ENCODE measurements at regions not wholly inside any gene's neighbourhood (a gene's known extent, or its start where the extent isn't known, plus 50 kb on each side); places are given as distances from the start of the nearest gene placed in this dataset.

GRCh38 chr17:71071837-71072236 is 902.5 kb downstream of the KCNJ2 start:
- H3K4me3 ChIP-seq (ENCODE audit: low read length in 3 of 3), result no peak overlapping the region
- FAIRE-seq (no peak), DNase-seq (no peak)
- no peak overlapping the region for H3K9ac ChIP-seq (ENCODE audit: low read length in 3 of 3)
- H3K36me3 ChIP-seq (ENCODE audit: control insufficient read depth in 2 of 3, insufficient read depth in 3 of 3, low read length in 3 of 3), result no peaks in the 10 kb centered on the region
- intact Hi-C loops (cut with DNase I), result no loop called here
- H3K9me3 ChIP-seq (ENCODE audit: control insufficient read depth in 2 of 3, insufficient read depth in 1 of 3, low read length in 3 of 3), result no peaks in the 10 kb centered on the region
- H3K27ac ChIP-seq (ENCODE audit: low read depth in 2 of 2, low read length in 2 of 2), result no peak overlapping the region
- H3K27me3 ChIP-seq (ENCODE audit: control insufficient read depth, insufficient read depth, low read length), result no peaks in the 10 kb centered on the region
- no peak for TF ChIP-seq CTCF (IDR thresholded peaks at IDR 0.05; ENCODE audit: borderline replicate concordance, extremely low read depth, insufficient read depth)
- no peaks in the 10 kb centered on the region for H3K4me1 ChIP-seq (ENCODE audit: control insufficient read depth in 2 of 3, insufficient read depth in 2 of 3, low read depth in 1 of 3, low read length in 3 of 3)

DNA sequence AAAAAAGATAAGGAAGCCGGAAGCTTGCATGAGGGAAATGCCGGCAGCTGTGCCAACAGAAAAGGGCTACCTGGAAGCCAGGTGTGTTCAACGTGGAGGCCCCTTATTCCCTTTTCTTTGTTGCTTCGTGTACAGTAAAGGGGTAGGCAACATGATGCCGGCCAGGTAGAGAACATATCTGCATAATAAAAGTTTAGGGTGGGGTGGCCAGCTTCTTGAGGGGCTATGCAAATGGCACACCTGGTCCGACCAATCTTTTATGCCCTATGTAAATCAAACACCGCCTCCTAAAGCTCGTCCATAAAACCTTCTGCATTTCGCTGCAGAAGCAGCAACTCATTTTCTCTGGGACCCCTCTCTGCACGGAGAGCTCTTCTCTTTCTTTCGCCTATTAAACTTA is 911.6 kb downstream of the KCNJ2 start:
- H3K9me3 ChIP-seq (ENCODE audit: control insufficient read depth in 2 of 3, insufficient read depth in 1 of 3, low read length in 3 of 3), result no peaks in the 10 kb centered on the region
- no peak overlapping the region for H3K9ac ChIP-seq (ENCODE audit: low read length in 3 of 3)
- no peak overlapping the region for H3K4me3 ChIP-seq (ENCODE audit: low read length in 3 of 3)
- no peaks in the 10 kb centered on the region for H3K36me3 ChIP-seq (ENCODE audit: control insufficient read depth in 2 of 3, insufficient read depth in 3 of 3, low read length in 3 of 3)
- no peaks in the 10 kb centered on the region for H3K27me3 ChIP-seq (ENCODE audit: control insufficient read depth, insufficient read depth, low read length)
- H3K4me1 ChIP-seq (ENCODE audit: control insufficient read depth in 2 of 3, insufficient read depth in 2 of 3, low read depth in 1 of 3, low read length in 3 of 3), result no peaks in the 10 kb centered on the region
- no peak overlapping the region for H3K27ac ChIP-seq (ENCODE audit: low read depth in 2 of 2, low read length in 2 of 2)
- FAIRE-seq (no peak), DNase-seq (no peak)
- intact Hi-C loops (cut with DNase I), result no loop called here
- no peak for TF ChIP-seq CTCF (IDR thresholded peaks at IDR 0.05; ENCODE audit: borderline replicate concordance, extremely low read depth, insufficient read depth)

GRCh38 chr17:71081666-71082065 is 912.3 kb downstream of the KCNJ2 start:
- H3K27me3 ChIP-seq (ENCODE audit: control insufficient read depth, insufficient read depth, low read length), result no peaks in the 10 kb centered on the region
- H3K9me3 ChIP-seq (ENCODE audit: control insufficient read depth in 2 of 3, insufficient read depth in 1 of 3, low read length in 3 of 3), result no peaks in the 10 kb centered on the region
- DNase-seq (no peak), FAIRE-seq (no peak)
- TF ChIP-seq CTCF (IDR thresholded peaks at IDR 0.05; ENCODE audit: borderline replicate concordance, extremely low read depth, insufficient read depth), result no peak
- no peak overlapping the region for H3K4me3 ChIP-seq (ENCODE audit: low read length in 3 of 3)
- intact Hi-C loops (cut with DNase I), result no loop called here
- H3K4me1 ChIP-seq (ENCODE audit: control insufficient read depth in 2 of 3, insufficient read depth in 2 of 3, low read depth in 1 of 3, low read length in 3 of 3), result no peaks in the 10 kb centered on the region
- no peak overlapping the region for H3K27ac ChIP-seq (ENCODE audit: low read depth in 2 of 2, low read length in 2 of 2)
- no peaks in the 10 kb centered on the region for H3K36me3 ChIP-seq (ENCODE audit: control insufficient read depth in 2 of 3, insufficient read depth in 3 of 3, low read length in 3 of 3)
- H3K9ac ChIP-seq (ENCODE audit: low read length in 3 of 3), result no peak overlapping the region

GRCh38 chr17:71084219-71084618 is 914.9 kb downstream of the KCNJ2 start:
- Histone ChIP-seq H3K4me3 (ENCODE audit: low read length in 3 of 3) (no peak overlapping the region), H3K27ac (ENCODE audit: low read depth in 2 of 2, low read length in 2 of 2) (no peak overlapping the region), H3K36me3 (ENCODE audit: control insufficient read depth in 2 of 3, insufficient read depth in 3 of 3, low read length in 3 of 3) (no peaks in the 10 kb centered on the region), H3K9me3 (ENCODE audit: control insufficient read depth in 2 of 3, insufficient read depth in 1 of 3, low read length in 3 of 3) (no peaks in the 10 kb centered on the region), H3K27me3 (ENCODE audit: control insufficient read depth, insufficient read depth, low read length) (no peaks in the 10 kb centered on the region), H3K4me1 (ENCODE audit: control insufficient read depth in 2 of 3, insufficient read depth in 2 of 3, low read depth in 1 of 3, low read length in 3 of 3) (no peaks in the 10 kb centered on the region), H3K9ac (ENCODE audit: low read length in 3 of 3) (no peak overlapping the region)
- intact Hi-C loops (cut with DNase I), result no loop called here
- DNase-seq (peak in 1 of 5 donors; percentile 10), FAIRE-seq (no peak)
- TF ChIP-seq CTCF (IDR thresholded peaks at IDR 0.05; ENCODE audit: borderline replicate concordance, extremely low read depth, insufficient read depth), result peak; percentile 23

Data from kidney (tissue), 13 donors.